ENCODE measurements at regions not wholly inside any gene's neighbourhood (a gene's known extent, or its start where the extent isn't known, plus 50 kb on each side); places are given as distances from the start of the nearest gene placed in this dataset.

DNA sequence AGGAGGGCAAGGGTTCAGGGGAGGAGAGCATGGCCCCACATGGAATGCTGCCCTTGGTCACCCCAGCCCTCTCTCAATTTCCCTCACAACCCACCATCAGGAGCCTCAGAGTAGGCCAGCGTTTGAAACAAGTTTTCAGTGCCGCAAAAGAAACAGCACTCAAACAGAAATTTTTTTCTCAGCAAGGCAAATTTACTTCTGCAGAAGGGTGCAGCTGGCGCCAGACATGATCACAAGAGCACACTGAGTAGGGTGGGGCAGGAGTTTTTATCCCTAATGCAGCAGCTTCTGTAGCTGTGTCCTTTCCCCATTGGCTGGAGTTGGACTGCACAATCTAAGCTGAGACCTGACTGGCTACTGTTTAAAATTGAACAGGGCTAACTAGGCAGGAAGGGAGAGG is 287.8 kb upstream of the CDYL start:
- Mint-ChIP-seq H3K9me3 (ENCODE audit: low read depth) (peaks cover 25% of the 10 kb centered on the region), H3K27me3 (ENCODE audit: low read depth) (no peaks in the 10 kb centered on the region), H3K27ac (ENCODE audit: unreplicated experiment) (no peak overlapping the region), H3K4me1 (ENCODE audit: low read depth) (peaks cover 17% of the 10 kb centered on the region), H3K36me3 (ENCODE audit: low read depth) (peaks cover 7% of the 10 kb centered on the region), H3K4me3 (ENCODE audit: unreplicated experiment) (no peak overlapping the region)
- TF ChIP-seq, protein P1, sequence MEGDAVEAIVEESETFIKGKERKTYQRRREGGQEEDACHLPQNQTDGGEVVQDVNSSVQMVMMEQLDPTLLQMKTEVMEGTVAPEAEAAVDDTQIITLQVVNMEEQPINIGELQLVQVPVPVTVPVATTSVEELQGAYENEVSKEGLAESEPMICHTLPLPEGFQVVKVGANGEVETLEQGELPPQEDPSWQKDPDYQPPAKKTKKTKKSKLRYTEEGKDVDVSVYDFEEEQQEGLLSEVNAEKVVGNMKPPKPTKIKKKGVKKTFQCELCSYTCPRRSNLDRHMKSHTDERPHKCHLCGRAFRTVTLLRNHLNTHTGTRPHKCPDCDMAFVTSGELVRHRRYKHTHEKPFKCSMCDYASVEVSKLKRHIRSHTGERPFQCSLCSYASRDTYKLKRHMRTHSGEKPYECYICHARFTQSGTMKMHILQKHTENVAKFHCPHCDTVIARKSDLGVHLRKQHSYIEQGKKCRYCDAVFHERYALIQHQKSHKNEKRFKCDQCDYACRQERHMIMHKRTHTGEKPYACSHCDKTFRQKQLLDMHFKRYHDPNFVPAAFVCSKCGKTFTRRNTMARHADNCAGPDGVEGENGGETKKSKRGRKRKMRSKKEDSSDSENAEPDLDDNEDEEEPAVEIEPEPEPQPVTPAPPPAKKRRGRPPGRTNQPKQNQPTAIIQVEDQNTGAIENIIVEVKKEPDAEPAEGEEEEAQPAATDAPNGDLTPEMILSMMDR (IDR thresholded peaks at IDR 0.05) = no peak
- no peak for DNase-seq (ENCODE audit: low spot score)

DNA sequence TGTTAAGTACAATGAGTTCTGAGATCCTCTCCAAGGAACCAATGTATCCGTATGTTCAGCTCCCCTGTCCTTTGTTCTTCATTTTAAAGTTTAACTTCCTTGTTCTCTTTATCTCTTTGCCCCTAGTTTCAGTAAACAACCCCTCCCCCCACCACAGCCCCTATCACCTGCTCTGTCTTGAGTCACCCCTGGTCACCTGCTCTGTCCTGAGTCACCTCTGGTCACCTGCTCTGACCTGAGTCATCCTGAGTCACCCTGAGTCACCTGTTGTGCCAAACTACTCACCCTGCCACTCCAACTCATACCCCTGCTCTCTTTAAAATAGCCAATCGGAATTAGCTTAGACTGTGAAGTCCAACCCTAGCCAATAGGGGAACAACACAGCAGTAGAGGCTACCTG is 288.7 kb upstream of the CDYL start:
- TF ChIP-seq, protein P1 (IDR thresholded peaks at IDR 0.05) = no peak
- H3K4me3 Mint-ChIP-seq (ENCODE audit: unreplicated experiment) = no peak overlapping the region
- peaks cover 25% of the 10 kb centered on the region for H3K9me3 Mint-ChIP-seq (ENCODE audit: low read depth)

GRCh38 chr6:4486568-4487315 is 289.5 kb upstream of the CDYL start:
- Mint-ChIP-seq H3K4me1 (ENCODE audit: low read depth) (peaks cover 17% of the 10 kb centered on the region), H3K27ac (ENCODE audit: unreplicated experiment) (peak overlapping the region; percentile 74), H3K36me3 (ENCODE audit: low read depth) (peaks cover 7% of the 10 kb centered on the region), H3K9me3 (ENCODE audit: low read depth) (peaks cover 25% of the 10 kb centered on the region), H3K4me3 (ENCODE audit: unreplicated experiment) (no peak overlapping the region), H3K27me3 (ENCODE audit: low read depth) (no peaks in the 10 kb centered on the region)
- no peak for DNase-seq (ENCODE audit: low spot score)
- TF ChIP-seq, protein P1 (IDR thresholded peaks at IDR 0.05) = no peak

More for the DNA sequence above, 288.7 kb upstream of the CDYL start:
- no peak for DNase-seq (ENCODE audit: low spot score)
- Mint-ChIP-seq H3K4me1 (ENCODE audit: low read depth) (peaks cover 17% of the 10 kb centered on the region), H3K27me3 (ENCODE audit: low read depth) (no peaks in the 10 kb centered on the region), H3K27ac (ENCODE audit: unreplicated experiment) (no peak overlapping the region), H3K36me3 (ENCODE audit: low read depth) (peaks cover 7% of the 10 kb centered on the region)

DNA sequence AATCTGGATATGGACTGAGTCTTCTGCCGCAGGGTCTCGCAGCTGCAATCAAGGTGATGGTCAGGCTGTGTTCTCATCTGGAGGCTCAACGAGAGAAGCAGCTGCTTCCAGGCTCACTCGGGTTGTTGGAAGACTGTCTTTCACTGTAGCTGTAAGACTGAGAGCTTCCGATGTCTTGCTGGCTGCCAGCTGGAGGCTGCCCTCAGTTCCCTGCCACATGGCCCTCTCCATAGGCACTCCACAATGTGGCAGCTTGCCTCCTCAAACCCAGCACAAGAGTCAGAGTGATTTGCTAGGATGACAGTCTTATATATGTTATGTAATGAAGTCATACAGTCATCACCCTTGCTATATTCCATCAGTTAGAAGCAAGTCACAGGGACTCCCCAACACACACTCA is 290.5 kb upstream of the CDYL start:
- no peak overlapping the region for H3K27ac Mint-ChIP-seq (ENCODE audit: unreplicated experiment)
- peaks cover 25% of the 10 kb centered on the region for H3K9me3 Mint-ChIP-seq (ENCODE audit: low read depth)
- H3K4me3 Mint-ChIP-seq (ENCODE audit: unreplicated experiment) = no peak overlapping the region
- TF ChIP-seq, protein P1 (IDR thresholded peaks at IDR 0.05) = no peak
- peaks cover 17% of the 10 kb centered on the region for H3K4me1 Mint-ChIP-seq (ENCODE audit: low read depth)
- H3K27me3 Mint-ChIP-seq (ENCODE audit: low read depth) = peaks cover 2% of the 10 kb centered on the region
- peaks cover 7% of the 10 kb centered on the region for H3K36me3 Mint-ChIP-seq (ENCODE audit: low read depth)
- no peak for DNase-seq (ENCODE audit: low spot score)

GRCh38 chr6:4482461-4482860 is 293.7 kb upstream of the CDYL start:
- Mint-ChIP-seq H3K27me3 (ENCODE audit: low read depth) (peaks cover 2% of the 10 kb centered on the region), H3K9me3 (ENCODE audit: low read depth) (peaks cover 7% of the 10 kb centered on the region), H3K4me1 (ENCODE audit: low read depth) (peaks cover 13% of the 10 kb centered on the region), H3K4me3 (ENCODE audit: unreplicated experiment) (no peak overlapping the region), H3K27ac (ENCODE audit: unreplicated experiment) (no peak overlapping the region), H3K36me3 (ENCODE audit: low read depth) (peaks cover under 1% of the 10 kb centered on the region)
- no peak for DNase-seq (ENCODE audit: low spot score)
- TF ChIP-seq, protein P1 (IDR thresholded peaks at IDR 0.05) = no peak

All from chondrocyte (in vitro differentiated cells).